ENCODE measurements at regions not wholly inside any gene's neighbourhood (a gene's known extent, or its start where the extent isn't known, plus 50 kb on each side); places are given as distances from the start of the nearest gene placed in this dataset.

GRCh38 chr2:216918088-216918680, 58.3 kb upstream of the TNP1 start:
- no peak for DNase-seq (ENCODE audit: low read depth in 3 of 3)

GRCh38 chr2:216916956-216917650, 57.2 kb upstream of the TNP1 start:
- DNase-seq (ENCODE audit: low read depth in 3 of 3), result no peak

- DNase-seq (ENCODE audit: low read depth in 3 of 3), result no peak
These were observed 55.8 kb upstream of the TNP1 start for GRCh38 chr2:216915557-216916150.

GRCh38 chr2:216914491-216914890, 54.6 kb upstream of the TNP1 start:
- DNase-seq (ENCODE audit: low read depth in 3 of 3), result no peak

- no peak for DNase-seq (ENCODE audit: low read depth in 3 of 3)
These were observed 52.0 kb upstream of the TNP1 start for GRCh38 chr2:216911886-216912285.

- no peak for DNase-seq (ENCODE audit: low read depth in 3 of 3)
These were observed 51.1 kb upstream of the TNP1 start for GRCh38 chr2:216911008-216911407.

GRCh38 chr2:216909541-216910210, 49.8 kb upstream of the TNP1 start:
- no peak for DNase-seq (ENCODE audit: low read depth in 3 of 3)
